Psoas muscle (tissue), 7 donors: ENCODE measurements at regions not wholly inside any gene's neighbourhood (a gene's known extent, or its start where the extent isn't known, plus 50 kb on each side); places are given as distances from the start of the nearest gene placed in this dataset.
A peak's percentile ranks its signal among the peaks of the same experiment; 100 is the strongest.

Source experiments
- ATAC-seq, 4 donors: fragments of 200-7000 bp; cut with Tn5 transposase; one replicate each; pipeline ENCODE4 v1.9.1; 2020; ENCODE audit warnings: moderate library complexity in 3 of 4, mild to moderate bottlenecking in 2 of 4
- DNase-seq, 2 donors: peaks; one replicate each; pipeline ENCODE4 v3.0.0-alpha.2; 2020
- H3K27ac ChIP-seq: fragments of 200-600 bp; one replicate; pipeline ENCODE4 v1.8.0; 2022
- H3K27me3 ChIP-seq, 3 donors: fragments of 200-600 bp in 1 of 3; one replicate each; pipeline versions ENCODE4 v1.6.1 to v1.8.0; 2013 to 2022; ENCODE audit warnings: low read length in 2 of 3, mild to moderate bottlenecking in 2 of 3, moderate library complexity in 1 of 3; ENCODE audit not compliant: insufficient read depth in 3 of 3
- H3K36me3 ChIP-seq, 2 donors: fragments of 200-600 bp in 1 of 2; one replicate each; pipeline versions ENCODE4 v1.6.1 to v1.8.0; 2013 to 2022; ENCODE audit warnings: low read depth in 1 of 2, mild to moderate bottlenecking in 1 of 2, moderate library complexity in 1 of 2; ENCODE audit not compliant: insufficient read depth in 1 of 2
- H3K4me1 ChIP-seq: fragments of 200-600 bp; one replicate; pipeline ENCODE4 v1.8.0; 2022
- H3K4me3 ChIP-seq: fragments of 200-600 bp; one replicate; pipeline ENCODE4 v1.8.0; 2022; ENCODE audit warnings: mild to moderate bottlenecking
- H3K9me3 ChIP-seq: fragments of 200-600 bp; one replicate; pipeline ENCODE4 v1.8.0; 2022
- WGBS, 3 donors: extraction: QIAGEN DNeasy Blood & Tissue Kit; methylation state at CpG; one replicate each; pipeline versions ENCODE4 v1.1.6 to v1.1.7; 2013; 5-methylcytosine and 5-hydroxymethylcytosine counted together
- intact Hi-C, 2 donors: fragments of 100-400 bp; cut with DNase I; formaldehyde crosslinking; loops; one replicate each; pipeline versions ENCODE4 v1.11.0 to v1.14.2; 2022
- TF ChIP-seq, protein P1 (sequence below): fragments of 200-600 bp; IDR thresholded peaks from one replicate; pipeline ENCODE4 v1.8.0; 2022; ENCODE audit warnings: antibody characterized with exemption
- donor health status: healthy with polysubstance abuse.
- donor health status: DM: no; HTN: no; CAD: no; lungs with moderate emphysema.
- donor health status: Bipolar disorder and iron deficiency.
- donor health status: healthy.
- donor health status: DM: yes; HTN: yes; CAD: no.
- donor health status: DM: no; HTN: no; CAD: no.
- donor health status: DM: yes; HTN: yes; CAD: no.

DNA sequence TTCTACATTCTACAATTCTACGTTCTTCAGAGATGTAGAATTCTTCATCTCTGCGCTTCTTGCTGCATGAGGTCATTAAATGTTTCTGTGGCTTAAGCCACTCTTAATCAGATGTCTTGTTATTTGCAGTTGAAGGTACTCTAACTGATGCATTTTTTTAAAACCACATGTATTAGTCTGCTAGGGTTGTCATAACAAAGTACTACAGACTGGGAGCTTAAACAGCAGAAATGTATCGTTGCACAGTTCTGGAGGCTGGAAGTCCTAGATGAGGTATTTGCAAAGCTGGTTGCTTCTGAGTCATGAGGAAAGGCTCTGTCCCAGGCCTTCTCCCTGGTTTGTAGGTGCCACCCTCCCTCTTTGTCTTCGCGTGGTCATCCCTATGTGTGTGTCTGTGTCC, 176.3 kb upstream of the GLI2 start:
- no peaks in the 10 kb centered on the region for H3K9me3 ChIP-seq
- no peak overlapping the region for H3K4me3 ChIP-seq
- H3K27me3 ChIP-seq: no peaks in the 10 kb centered on the region
- DNase-seq: no peak
- TF ChIP-seq, protein P1, sequence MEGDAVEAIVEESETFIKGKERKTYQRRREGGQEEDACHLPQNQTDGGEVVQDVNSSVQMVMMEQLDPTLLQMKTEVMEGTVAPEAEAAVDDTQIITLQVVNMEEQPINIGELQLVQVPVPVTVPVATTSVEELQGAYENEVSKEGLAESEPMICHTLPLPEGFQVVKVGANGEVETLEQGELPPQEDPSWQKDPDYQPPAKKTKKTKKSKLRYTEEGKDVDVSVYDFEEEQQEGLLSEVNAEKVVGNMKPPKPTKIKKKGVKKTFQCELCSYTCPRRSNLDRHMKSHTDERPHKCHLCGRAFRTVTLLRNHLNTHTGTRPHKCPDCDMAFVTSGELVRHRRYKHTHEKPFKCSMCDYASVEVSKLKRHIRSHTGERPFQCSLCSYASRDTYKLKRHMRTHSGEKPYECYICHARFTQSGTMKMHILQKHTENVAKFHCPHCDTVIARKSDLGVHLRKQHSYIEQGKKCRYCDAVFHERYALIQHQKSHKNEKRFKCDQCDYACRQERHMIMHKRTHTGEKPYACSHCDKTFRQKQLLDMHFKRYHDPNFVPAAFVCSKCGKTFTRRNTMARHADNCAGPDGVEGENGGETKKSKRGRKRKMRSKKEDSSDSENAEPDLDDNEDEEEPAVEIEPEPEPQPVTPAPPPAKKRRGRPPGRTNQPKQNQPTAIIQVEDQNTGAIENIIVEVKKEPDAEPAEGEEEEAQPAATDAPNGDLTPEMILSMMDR: no peak
- no peak overlapping the region for H3K27ac ChIP-seq
- H3K4me1 ChIP-seq: no peaks in the 10 kb centered on the region
- peak in 2 of 4 donors; percentile 34 to 43 for ATAC-seq
- no peaks in the 10 kb centered on the region for H3K36me3 ChIP-seq
- WGBS, 3 donors: 78 to 86% (median 82%) methylated on average over 5 of the region's 5 CpGs
- intact Hi-C loops: loop anchor here in 1 of 2 donors (10.0 kb wide), 1 partner anchor 115 kb away; no protein-coding TSS in a partner anchor

DNA sequence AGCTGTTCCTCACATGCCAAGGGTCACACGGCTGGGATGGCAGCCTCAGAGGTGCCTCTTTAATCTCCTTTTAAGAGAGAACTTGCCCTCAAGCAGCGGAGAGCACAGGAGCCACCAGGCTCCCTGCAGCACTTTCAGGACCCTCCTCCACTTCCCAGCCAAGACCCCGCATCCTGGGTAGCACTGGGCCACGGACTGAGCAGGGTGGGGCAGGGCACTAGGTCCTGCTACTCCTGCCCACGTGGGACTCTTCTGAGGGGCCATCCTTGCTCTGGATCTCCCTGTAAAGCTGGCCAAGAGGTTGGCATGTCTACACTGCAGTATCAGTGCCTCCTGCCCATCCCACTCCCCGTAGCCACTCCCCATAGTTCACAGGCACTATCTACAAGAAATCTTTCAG, 175.3 kb upstream of the GLI2 start:
- H3K4me3 ChIP-seq: no peak overlapping the region
- ATAC-seq: no peak
- no peak overlapping the region for H3K27ac ChIP-seq
- H3K36me3 ChIP-seq: no peaks in the 10 kb centered on the region
- no peak for DNase-seq
- no peaks in the 10 kb centered on the region for H3K9me3 ChIP-seq
- 88 to 95% (median 89%) methylated on average over 6 of the region's 6 CpGs for WGBS, 3 donors
- H3K4me1 ChIP-seq: no peaks in the 10 kb centered on the region
- no peaks in the 10 kb centered on the region for H3K27me3 ChIP-seq
- intact Hi-C loops: no loop called here
- TF ChIP-seq, protein P1: no peak

DNA sequence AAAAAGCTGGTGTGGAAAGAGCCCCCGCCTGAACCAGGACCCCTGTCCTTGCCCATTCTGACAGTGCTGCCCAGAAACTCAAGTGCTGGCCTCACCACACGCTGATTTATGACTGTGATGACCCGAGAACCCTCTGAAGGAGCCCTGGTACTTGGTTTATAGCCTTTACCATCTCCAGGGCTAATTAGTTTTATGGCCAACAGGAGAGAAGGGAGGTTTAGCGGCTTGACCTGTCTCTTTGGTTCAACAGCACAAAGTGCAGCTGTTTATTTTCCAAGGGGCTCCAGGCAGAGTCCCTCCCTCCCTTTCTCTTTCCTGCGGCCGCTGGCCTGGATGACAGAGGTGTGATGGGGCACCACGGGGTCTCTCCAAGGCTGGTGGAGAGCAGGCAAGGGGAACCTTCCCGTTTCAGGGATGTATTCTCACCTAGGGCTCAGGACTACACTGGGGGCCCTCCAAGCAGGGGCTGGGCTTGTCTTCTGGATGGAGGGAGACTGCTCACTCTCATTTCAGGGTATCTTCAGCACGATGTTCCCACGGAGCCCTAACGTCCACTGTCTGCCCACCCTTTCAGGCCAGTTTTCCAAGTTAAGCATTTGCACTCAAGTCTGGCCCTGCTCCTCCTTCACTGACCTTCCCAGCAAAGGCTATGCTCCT, 174.2 kb upstream of the GLI2 start:
- TF ChIP-seq, protein P1: no peak
- H3K4me1 ChIP-seq: no peaks in the 10 kb centered on the region
- no peaks in the 10 kb centered on the region for H3K9me3 ChIP-seq
- H3K4me3 ChIP-seq: no peak overlapping the region
- H3K27me3 ChIP-seq: no peaks in the 10 kb centered on the region
- no peak overlapping the region for H3K27ac ChIP-seq
- H3K36me3 ChIP-seq: no peaks in the 10 kb centered on the region
- ATAC-seq (no peak), DNase-seq (no peak)
- intact Hi-C loops: no loop called here
- 73 to 88% (median 88%) methylated on average over 11 of the region's 11 CpGs for WGBS, 3 donors

DNA sequence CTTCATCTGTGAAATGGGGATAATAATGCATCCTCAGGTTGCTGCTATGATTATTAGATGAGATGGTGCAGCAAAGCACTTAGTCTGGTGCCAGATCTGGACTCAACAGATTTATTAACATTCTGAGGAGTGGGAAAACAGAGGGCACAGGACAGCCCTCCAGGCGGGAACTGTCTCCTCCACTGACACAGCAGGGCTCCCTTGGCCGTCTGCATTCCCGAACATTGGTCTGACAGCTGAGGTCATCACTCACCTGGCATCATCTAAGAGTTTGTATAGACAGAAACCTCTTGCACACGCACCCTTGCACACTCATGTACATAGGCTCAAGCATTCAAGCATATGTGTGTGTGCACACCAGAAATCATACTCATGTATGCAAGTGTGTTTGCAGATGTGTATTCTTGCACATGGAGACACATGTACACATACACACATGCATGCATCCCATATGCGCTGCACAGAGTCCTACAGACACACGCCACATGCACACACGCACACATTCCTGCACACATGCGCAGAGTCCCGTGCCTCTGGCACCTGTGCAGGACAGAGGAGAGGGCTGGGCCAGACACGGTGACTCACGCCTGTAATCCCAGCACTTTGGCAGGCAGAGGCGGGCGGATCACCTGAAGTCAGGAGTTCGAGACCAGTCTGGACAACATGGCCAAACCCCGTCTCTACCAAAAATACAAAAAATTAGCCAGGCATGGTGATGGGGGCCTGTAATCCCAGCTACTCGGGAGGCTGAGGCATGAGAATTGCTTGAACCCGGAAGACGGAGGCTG, 173.3 kb upstream of the GLI2 start:
- Histone ChIP-seq H3K27me3 (no peaks in the 10 kb centered on the region), H3K27ac (no peak overlapping the region), H3K4me3 (no peak overlapping the region), H3K4me1 (peaks cover 6% of the 10 kb centered on the region), H3K36me3 (no peaks in the 10 kb centered on the region), H3K9me3 (no peaks in the 10 kb centered on the region)
- ATAC-seq: no peak
- WGBS, 3 donors: 94 to 98% (median 95%) methylated on average over 18 of the region's 18 CpGs
- intact Hi-C loops: no loop called here
- TF ChIP-seq, protein P1: no peak
- DNase-seq: no peak
